ENCODE measurements at regions not wholly inside any gene's neighbourhood (a gene's known extent, or its start where the extent isn't known, plus 50 kb on each side); places are given as distances from the start of the nearest gene placed in this dataset.
"Not testable (repeated sequence)": the region's sequence is repeated elsewhere in the genome, so short reads cannot be mapped to it uniquely, and the experiment has no call there.

GRCh38 chr7:130856866-130857265 lies 122.9 kb upstream of the KLF14 start:
- Mint-ChIP-seq H3K27ac (no peak overlapping the region), H3K36me3 (peaks cover 61% of the 10 kb centered on the region), H3K4me1 (ENCODE audit: low read depth in 2 of 2) (peaks cover 0 to 8% of the 10 kb centered on the region in 2 donors), H3K9me3 (peaks cover 27% of the 10 kb centered on the region), H3K4me3 (no peak overlapping the region), H3K27me3 (no peaks in the 10 kb centered on the region)
- ATAC-seq (no peak), DNase-seq (ENCODE audit: low spot score) (no peak)

GRCh38 chr7:130860832-130861231 lies 126.8 kb upstream of the KLF14 start:
- not testable (repeated sequence) for H3K4me3 Mint-ChIP-seq; ATAC-seq; H3K27me3 Mint-ChIP-seq; DNase-seq (ENCODE audit: low spot score); H3K27ac Mint-ChIP-seq
- Mint-ChIP-seq H3K4me1 (ENCODE audit: low read depth in 2 of 2) (peaks cover 9 to 12% of the 10 kb centered on the region in 2 donors), H3K36me3 (peaks cover 82% of the 10 kb centered on the region), H3K9me3 (peaks cover 27% of the 10 kb centered on the region)

DNA sequence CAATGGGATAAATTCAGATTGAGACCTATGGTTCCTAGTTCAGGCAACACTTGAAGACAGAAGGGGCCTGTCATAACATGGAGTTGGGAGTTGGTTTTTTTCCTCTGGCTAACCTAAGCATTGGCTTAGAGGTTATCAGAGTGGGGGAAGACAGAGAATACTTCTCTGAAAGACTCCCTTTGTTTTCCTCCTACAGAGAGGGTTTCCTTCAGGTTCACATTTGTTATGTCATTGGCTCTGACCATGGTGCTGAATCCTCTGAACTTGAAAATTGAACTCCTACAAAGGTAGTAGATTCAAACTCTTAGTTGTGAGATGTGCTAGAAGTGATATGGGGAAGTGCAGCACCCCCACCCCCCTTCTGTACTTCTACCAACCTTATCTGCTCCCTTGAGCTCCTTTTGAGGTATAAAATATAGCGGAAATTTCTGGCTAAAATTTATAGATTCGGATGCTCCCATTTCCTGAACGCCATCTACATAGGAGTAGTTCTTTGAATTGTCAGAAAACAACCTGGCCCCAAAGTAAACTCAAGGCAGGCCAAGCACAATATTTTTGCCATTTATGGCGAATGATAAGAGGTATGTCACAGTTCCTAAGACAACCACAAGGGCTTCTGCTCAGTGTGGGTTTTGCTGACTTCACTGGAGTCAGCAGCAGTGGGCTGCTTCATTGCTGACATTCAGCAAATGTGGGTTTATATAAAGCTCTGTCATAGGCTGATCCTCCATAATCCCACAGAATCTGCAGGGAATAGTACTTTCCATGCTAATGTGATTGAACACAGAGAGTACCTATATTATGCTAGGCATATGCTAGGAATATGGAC lies 131.6 kb upstream of the KLF14 start:
- ATAC-seq, result peak in 1 of 2 donors; percentile 52
- peak overlapping the region in 1 of 2 donors; percentile 82 for H3K27ac Mint-ChIP-seq
- H3K4me3 Mint-ChIP-seq, result no peak overlapping the region
- no peaks in the 10 kb centered on the region for H3K27me3 Mint-ChIP-seq
- DNase-seq (ENCODE audit: low spot score), result no peak
- H3K36me3 Mint-ChIP-seq, result peaks cover 38% of the 10 kb centered on the region
- no peaks in the 10 kb centered on the region for H3K9me3 Mint-ChIP-seq
- peaks cover 9 to 21% of the 10 kb centered on the region in 2 donors for H3K4me1 Mint-ChIP-seq (ENCODE audit: low read depth in 2 of 2)

GRCh38 chr7:130867039-130867438 lies 133.0 kb upstream of the KLF14 start:
- peak overlapping the region in 1 of 2 donors; percentile 36 for H3K27ac Mint-ChIP-seq
- ATAC-seq (peak in 1 of 2 donors; percentile 9), DNase-seq (ENCODE audit: low spot score) (no peak)
- no peaks in the 10 kb centered on the region for H3K27me3 Mint-ChIP-seq
- H3K4me3 Mint-ChIP-seq, result no peak overlapping the region
- H3K4me1 Mint-ChIP-seq (ENCODE audit: low read depth in 2 of 2), result peaks cover 9 to 21% of the 10 kb centered on the region in 2 donors
- no peaks in the 10 kb centered on the region for H3K9me3 Mint-ChIP-seq
- peaks cover 26% of the 10 kb centered on the region for H3K36me3 Mint-ChIP-seq

- DNase-seq (ENCODE audit: low spot score), result no peak
- H3K27ac Mint-ChIP-seq, result peak overlapping the region; percentile 36 to 53
- H3K27me3 Mint-ChIP-seq, result no peaks in the 10 kb centered on the region
- H3K4me3 Mint-ChIP-seq, result no peak overlapping the region
- H3K4me1 Mint-ChIP-seq (ENCODE audit: low read depth in 2 of 2), result peaks cover 14 to 26% of the 10 kb centered on the region in 2 donors
- H3K9me3 Mint-ChIP-seq, result no peaks in the 10 kb centered on the region
- peaks cover 26% of the 10 kb centered on the region for H3K36me3 Mint-ChIP-seq
- no peak for ATAC-seq
Observed at GRCh38 chr7:130867581-130868136, 133.7 kb upstream of the KLF14 start.

DNA sequence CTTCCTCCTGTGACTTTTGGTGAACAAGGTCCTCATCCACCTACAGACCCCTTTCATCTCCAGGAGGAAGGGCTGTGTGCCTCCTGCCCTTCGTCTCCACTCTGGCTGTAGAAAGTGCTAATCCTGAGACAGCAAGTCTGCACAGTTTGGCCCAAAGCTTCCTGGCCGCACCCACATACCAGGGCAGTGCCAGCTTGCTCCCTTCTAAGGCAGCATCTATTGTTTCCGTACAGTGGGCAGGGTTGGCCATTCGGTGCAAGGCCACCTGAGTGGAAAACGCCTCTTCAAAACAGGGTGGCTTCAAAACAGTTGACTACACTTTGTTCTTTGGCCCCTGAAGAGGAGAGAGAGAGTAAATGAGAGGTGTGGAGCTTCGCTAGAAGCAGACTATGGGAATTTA lies 134.1 kb upstream of the KLF14 start:
- H3K27ac Mint-ChIP-seq, result peak overlapping the region; percentile 36 to 53
- H3K4me3 Mint-ChIP-seq, result no peak overlapping the region
- DNase-seq (ENCODE audit: low spot score) (no peak), ATAC-seq (no peak)
- peaks cover 18 to 26% of the 10 kb centered on the region in 2 donors for H3K4me1 Mint-ChIP-seq (ENCODE audit: low read depth in 2 of 2)
- H3K36me3 Mint-ChIP-seq, result peaks cover 27% of the 10 kb centered on the region
- no peaks in the 10 kb centered on the region for H3K27me3 Mint-ChIP-seq
- H3K9me3 Mint-ChIP-seq, result no peaks in the 10 kb centered on the region

- DNase-seq (ENCODE audit: low spot score), result no peak
- Mint-ChIP-seq H3K4me1 (ENCODE audit: low read depth in 2 of 2) (peaks cover 27 to 36% of the 10 kb centered on the region in 2 donors), H3K36me3 (peaks cover 28% of the 10 kb centered on the region), H3K27me3 (no peaks in the 10 kb centered on the region), H3K4me3 (no peak overlapping the region), H3K27ac (peak overlapping the region in 1 of 2 donors; percentile 4), H3K9me3 (no peaks in the 10 kb centered on the region)
- no peak for ATAC-seq
Observed at GRCh38 chr7:130869918-130870317, 135.9 kb upstream of the KLF14 start.

DNA sequence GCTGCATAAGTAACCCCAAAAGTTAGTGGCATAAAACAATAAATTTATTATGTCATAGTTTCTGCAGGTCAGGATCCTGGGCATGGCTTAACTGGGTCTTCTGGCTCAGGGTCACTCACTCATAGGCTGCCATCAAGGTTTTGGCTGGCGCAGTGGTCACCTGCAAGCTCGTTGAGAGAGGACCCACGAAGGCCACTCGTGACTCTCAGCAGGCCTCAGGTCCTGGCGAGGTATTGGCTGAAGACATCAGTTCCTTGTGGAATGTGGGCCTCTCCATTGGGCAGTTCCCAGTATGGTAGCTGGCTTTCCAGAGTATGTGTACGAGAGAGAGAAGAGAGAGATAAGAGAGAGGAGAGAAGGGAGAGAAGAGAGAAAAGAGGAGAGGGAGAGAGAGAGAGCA lies 138.3 kb upstream of the KLF14 start:
- H3K9me3 Mint-ChIP-seq, result no peaks in the 10 kb centered on the region
- peaks cover 35 to 44% of the 10 kb centered on the region in 2 donors for H3K4me1 Mint-ChIP-seq (ENCODE audit: low read depth in 2 of 2)
- H3K27ac Mint-ChIP-seq, result peak overlapping the region; percentile 17 to 60
- no peak for DNase-seq (ENCODE audit: low spot score)
- H3K4me3 Mint-ChIP-seq, result peak overlapping the region; percentile 38
- peak; percentile 8 to 52 for ATAC-seq
- no peaks in the 10 kb centered on the region for H3K27me3 Mint-ChIP-seq
- peaks cover 37% of the 10 kb centered on the region for H3K36me3 Mint-ChIP-seq

DNA sequence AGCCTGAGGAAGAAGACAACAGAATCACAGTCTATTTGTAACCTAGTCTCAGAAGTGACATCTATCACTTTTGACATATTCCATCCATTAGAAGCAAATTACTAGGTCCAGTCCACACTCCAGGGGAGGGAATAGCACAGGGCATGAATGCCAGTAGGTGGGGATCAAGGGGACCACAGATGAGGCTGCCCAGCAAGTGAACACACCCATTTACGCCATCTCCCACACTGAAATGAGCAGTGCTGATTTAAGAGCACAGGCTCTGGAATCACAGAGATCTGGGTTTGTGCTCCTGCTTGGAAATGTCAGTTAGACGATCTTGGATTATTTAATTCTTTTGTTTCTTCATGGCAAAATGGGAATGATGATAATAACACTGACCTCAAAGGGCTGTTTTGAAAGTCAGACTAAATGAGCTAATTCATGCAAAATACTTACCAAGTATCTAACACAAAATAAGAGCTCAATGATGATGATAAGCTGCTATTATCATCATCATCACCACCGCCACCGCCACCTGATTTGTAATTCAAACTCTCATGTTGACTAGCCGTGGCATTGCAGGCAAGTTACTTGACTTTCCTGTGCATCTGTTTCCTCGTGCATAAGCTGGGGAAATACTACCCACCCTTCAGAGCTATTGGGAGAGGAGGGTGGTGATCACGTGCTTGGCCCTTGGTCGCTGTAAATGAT lies 138.9 kb upstream of the KLF14 start:
- H3K36me3 Mint-ChIP-seq, result peaks cover 37% of the 10 kb centered on the region
- H3K27ac Mint-ChIP-seq, result peak overlapping the region; percentile 46 to 60
- peaks cover 35 to 46% of the 10 kb centered on the region in 2 donors for H3K4me1 Mint-ChIP-seq (ENCODE audit: low read depth in 2 of 2)
- H3K4me3 Mint-ChIP-seq, result peak overlapping the region; percentile 38
- no peaks in the 10 kb centered on the region for H3K27me3 Mint-ChIP-seq
- DNase-seq (ENCODE audit: low spot score) (no peak), ATAC-seq (no peak)
- H3K9me3 Mint-ChIP-seq, result no peaks in the 10 kb centered on the region

DNA sequence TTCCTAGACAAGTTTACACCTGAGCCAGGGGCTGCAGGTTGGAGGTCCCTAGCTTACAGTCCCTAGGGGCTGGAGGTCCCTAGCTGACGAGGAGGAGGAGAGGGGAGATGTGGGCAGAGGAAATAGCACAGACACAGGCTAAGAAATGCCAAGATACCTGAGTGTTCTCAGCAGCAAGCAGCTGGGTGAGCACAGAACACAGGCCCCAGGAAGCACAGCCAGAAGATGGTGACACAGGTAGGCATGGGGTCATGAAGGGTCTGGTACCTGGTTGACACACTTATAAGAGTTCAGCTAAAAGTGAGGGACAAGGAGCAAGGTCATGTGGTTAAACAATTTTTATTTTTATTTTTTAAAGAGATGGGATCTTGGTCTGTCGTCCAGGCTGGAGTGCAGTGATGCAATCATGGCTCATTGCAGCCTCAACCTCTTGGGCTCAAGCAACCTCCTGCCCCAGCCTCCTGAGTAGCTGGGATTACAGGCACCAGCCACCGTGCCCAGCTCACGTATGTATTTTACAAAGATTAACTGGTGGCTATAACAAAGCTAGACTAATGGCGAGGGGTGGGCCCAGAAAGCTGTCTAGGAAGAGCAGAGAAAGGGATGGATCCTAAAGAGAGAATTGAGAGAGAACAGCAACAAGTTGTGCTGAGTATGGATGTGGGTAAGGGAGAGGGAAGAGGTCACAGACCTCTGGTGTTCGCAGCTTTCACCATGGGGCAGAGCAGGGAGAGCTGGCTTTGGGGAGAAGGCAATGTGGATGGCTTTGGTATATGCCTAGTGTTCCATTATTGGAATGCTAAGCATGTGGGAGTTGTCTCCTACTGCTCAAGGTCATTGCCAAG lies 140.3 kb upstream of the KLF14 start:
- H3K4me3 Mint-ChIP-seq, result no peak overlapping the region
- ATAC-seq (no peak), DNase-seq (ENCODE audit: low spot score) (no peak)
- H3K27me3 Mint-ChIP-seq, result no peaks in the 10 kb centered on the region
- peaks cover 48% of the 10 kb centered on the region for H3K36me3 Mint-ChIP-seq
- H3K4me1 Mint-ChIP-seq (ENCODE audit: low read depth in 2 of 2), result peaks cover 43 to 50% of the 10 kb centered on the region in 2 donors
- no peaks in the 10 kb centered on the region for H3K9me3 Mint-ChIP-seq
- H3K27ac Mint-ChIP-seq, result peak overlapping the region; percentile 60 to 69

DNA sequence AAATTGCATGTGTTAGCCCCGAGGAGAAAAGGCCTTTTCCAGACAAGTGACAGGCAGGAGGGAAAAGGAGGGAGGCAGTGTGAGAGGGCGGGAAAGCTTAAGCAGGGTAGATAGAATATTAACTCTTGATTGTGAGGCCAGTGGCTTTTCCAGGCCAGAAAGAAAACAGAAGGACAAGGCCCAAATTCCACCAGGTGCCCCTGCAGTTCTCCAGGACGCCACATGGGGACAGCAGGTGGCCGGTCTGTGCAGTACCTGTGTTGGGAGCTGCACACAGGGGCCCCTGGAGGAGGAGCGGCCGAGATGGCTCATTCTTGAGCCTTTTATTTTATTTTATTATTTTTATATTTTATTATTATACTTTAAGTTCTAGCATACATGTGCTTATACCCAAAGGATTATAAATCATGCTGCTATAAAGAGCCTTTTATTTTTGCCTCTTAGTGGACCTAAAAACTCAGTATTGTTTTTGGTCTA lies 141.3 kb upstream of the KLF14 start:
- Mint-ChIP-seq H3K4me1 (ENCODE audit: low read depth in 2 of 2) (peaks cover 43 to 46% of the 10 kb centered on the region in 2 donors), H3K27ac (peak overlapping the region; percentile 60 to 69), H3K9me3 (no peaks in the 10 kb centered on the region), H3K4me3 (no peak overlapping the region), H3K27me3 (no peaks in the 10 kb centered on the region), H3K36me3 (peaks cover 51% of the 10 kb centered on the region)
- ATAC-seq, result peak in 1 of 2 donors; percentile 63
- DNase-seq (ENCODE audit: low spot score), result no peak

- no peak overlapping the region for H3K4me3 Mint-ChIP-seq
- DNase-seq (ENCODE audit: low spot score) (no peak), ATAC-seq (no peak)
- H3K9me3 Mint-ChIP-seq, result no peaks in the 10 kb centered on the region
- H3K27ac Mint-ChIP-seq, result peak overlapping the region; percentile 60 to 68
- H3K27me3 Mint-ChIP-seq, result no peaks in the 10 kb centered on the region
- peaks cover 55% of the 10 kb centered on the region for H3K36me3 Mint-ChIP-seq
- H3K4me1 Mint-ChIP-seq (ENCODE audit: low read depth in 2 of 2), result peaks cover 43 to 49% of the 10 kb centered on the region in 2 donors
Observed at GRCh38 chr7:130875901-130876300, 141.9 kb upstream of the KLF14 start.
